Endothelial cell (in vitro differentiated cells): ENCODE measurements at regions not wholly inside any gene's neighbourhood (a gene's known extent, or its start where the extent isn't known, plus 50 kb on each side); places are given as distances from the start of the nearest gene placed in this dataset.

Source experiments
- DNase-seq: peaks from one replicate; pipeline ENCODE4 v3.0.0; 2021; ENCODE audit warnings: low spot score
- H3K27ac Mint-ChIP-seq: one replicate; pipeline ENCODE4 v1.8.0; 2021; ENCODE audit warnings: mixed read lengths, inconsistent platforms; ENCODE audit not compliant: unreplicated experiment
- H3K27me3 Mint-ChIP-seq: one replicate; pipeline ENCODE4 v1.8.0; 2021; ENCODE audit warnings: mild to moderate bottlenecking, moderate library complexity, mixed read lengths, inconsistent platforms; ENCODE audit not compliant: unreplicated experiment
- H3K36me3 Mint-ChIP-seq: one replicate; pipeline ENCODE4 v1.8.0; 2021; ENCODE audit warnings: mild to moderate bottlenecking, low read depth, mixed read lengths, inconsistent platforms; ENCODE audit not compliant: unreplicated experiment
- H3K4me1 Mint-ChIP-seq: one replicate; pipeline ENCODE4 v1.8.0; 2021; ENCODE audit warnings: mild to moderate bottlenecking, mixed read lengths, inconsistent platforms; ENCODE audit not compliant: unreplicated experiment
- H3K4me3 Mint-ChIP-seq: one replicate; pipeline ENCODE4 v1.8.0; 2021; ENCODE audit warnings: mild to moderate bottlenecking, mixed read lengths, inconsistent platforms; ENCODE audit not compliant: unreplicated experiment
- H3K9me3 Mint-ChIP-seq: one replicate; pipeline ENCODE4 v1.8.0; 2021; ENCODE audit warnings: mixed read lengths, inconsistent platforms; ENCODE audit not compliant: unreplicated experiment
- TF ChIP-seq, protein P1 (sequence below): fragments of 200-600 bp; sonication (generic); IDR thresholded peaks from one replicate; pipeline ENCODE4 v1.5.0; 2021; ENCODE audit warnings: antibody characterized with exemption; ENCODE audit not compliant: unreplicated experiment

DNA sequence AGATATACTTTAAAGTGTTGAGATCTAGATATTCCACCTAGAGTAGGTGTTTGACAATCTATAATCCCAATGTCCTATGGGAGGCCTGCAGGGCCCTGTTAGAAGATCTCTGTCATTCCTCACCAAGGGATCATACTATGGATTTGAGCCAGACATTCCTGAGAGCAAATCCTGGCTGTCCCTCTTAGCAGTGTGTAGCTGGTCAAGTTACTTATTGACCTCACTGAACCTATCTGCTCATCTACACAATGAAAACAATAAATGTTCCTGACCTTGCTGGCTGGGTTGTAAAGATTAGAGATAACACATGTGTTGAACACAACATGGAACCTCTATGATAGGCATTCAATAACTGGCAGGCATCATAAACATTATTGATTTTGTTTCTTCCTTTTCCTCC, 265.6 kb upstream of the ATP11B start:
- Mint-ChIP-seq H3K9me3 (no peaks in the 10 kb centered on the region), H3K4me3 (no peak overlapping the region), H3K27ac (no peak overlapping the region), H3K4me1 (peaks cover 10% of the 10 kb centered on the region), H3K36me3 (no peaks in the 10 kb centered on the region), H3K27me3 (peaks cover 3% of the 10 kb centered on the region)
- DNase-seq = no peak
- TF ChIP-seq, protein P1, sequence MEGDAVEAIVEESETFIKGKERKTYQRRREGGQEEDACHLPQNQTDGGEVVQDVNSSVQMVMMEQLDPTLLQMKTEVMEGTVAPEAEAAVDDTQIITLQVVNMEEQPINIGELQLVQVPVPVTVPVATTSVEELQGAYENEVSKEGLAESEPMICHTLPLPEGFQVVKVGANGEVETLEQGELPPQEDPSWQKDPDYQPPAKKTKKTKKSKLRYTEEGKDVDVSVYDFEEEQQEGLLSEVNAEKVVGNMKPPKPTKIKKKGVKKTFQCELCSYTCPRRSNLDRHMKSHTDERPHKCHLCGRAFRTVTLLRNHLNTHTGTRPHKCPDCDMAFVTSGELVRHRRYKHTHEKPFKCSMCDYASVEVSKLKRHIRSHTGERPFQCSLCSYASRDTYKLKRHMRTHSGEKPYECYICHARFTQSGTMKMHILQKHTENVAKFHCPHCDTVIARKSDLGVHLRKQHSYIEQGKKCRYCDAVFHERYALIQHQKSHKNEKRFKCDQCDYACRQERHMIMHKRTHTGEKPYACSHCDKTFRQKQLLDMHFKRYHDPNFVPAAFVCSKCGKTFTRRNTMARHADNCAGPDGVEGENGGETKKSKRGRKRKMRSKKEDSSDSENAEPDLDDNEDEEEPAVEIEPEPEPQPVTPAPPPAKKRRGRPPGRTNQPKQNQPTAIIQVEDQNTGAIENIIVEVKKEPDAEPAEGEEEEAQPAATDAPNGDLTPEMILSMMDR = no peak

DNA sequence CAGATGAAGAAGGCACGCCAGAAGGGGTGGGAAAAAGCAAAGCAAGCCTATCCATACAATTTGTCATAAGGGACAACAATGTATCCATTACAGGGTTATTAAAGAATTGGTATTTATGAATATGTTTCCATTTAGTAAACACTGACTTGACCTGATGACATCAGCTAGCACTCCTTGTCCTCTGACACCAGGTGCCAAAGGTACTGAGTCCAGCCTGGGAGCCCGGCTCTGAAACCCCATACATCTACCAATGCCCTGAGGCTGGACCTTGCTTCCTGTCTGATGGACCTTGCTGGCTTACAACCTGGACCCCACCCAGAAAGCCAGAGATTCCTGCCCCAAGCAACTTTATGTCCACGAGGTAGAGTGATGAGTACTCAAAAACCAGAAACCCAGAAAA, 263.0 kb upstream of the ATP11B start:
- peaks cover 10% of the 10 kb centered on the region for H3K4me1 Mint-ChIP-seq
- no peak overlapping the region for H3K27ac Mint-ChIP-seq
- H3K36me3 Mint-ChIP-seq = no peaks in the 10 kb centered on the region
- H3K9me3 Mint-ChIP-seq = no peaks in the 10 kb centered on the region
- H3K4me3 Mint-ChIP-seq = no peak overlapping the region
- DNase-seq = no peak
- TF ChIP-seq, protein P1 = no peak
- peaks cover 1% of the 10 kb centered on the region for H3K27me3 Mint-ChIP-seq

DNA sequence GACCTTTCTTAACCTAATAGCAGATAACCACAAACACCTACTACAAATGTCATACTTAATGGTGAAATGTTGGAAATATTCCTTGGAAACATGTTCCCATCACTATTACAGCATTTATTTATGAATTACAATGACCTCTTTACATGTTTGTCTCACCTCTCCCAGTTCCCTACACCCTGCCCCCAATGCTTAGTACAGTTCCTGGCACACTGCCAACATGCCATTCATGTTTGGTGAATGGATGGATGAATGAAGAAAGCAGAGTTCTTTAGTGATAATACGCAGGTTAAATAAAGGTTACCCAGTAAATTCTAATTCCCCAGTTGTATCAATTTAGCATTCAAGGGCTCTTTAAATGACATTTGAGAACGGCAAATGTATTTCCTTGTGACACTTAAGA, 259.9 kb upstream of the ATP11B start:
- H3K4me1 Mint-ChIP-seq = no peaks in the 10 kb centered on the region
- no peaks in the 10 kb centered on the region for H3K27me3 Mint-ChIP-seq
- no peaks in the 10 kb centered on the region for H3K9me3 Mint-ChIP-seq
- TF ChIP-seq, protein P1 = no peak
- no peak overlapping the region for H3K27ac Mint-ChIP-seq
- no peak overlapping the region for H3K4me3 Mint-ChIP-seq
- DNase-seq = no peak
- H3K36me3 Mint-ChIP-seq = no peaks in the 10 kb centered on the region

DNA sequence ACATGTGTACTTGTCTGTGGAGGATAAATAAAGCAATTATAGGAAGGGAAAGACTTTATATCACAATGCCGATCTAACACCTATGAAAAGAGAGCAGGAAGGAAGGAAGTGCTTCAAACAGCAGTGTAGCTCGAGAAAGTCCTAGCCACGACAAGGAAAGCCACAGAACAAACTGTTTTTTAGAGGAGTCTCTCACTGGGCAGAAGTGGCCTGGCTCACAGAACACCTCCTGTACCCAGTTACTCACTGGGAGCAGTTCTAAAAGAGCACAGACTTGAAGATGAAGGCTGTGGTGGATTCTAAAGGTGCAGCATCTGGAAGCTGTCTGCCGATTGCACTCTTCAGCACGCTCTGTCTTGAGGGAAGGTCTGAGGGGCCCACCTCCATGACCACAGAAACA, 248.8 kb upstream of the ATP11B start:
- Mint-ChIP-seq H3K4me1 (peaks cover 11% of the 10 kb centered on the region), H3K27me3 (no peaks in the 10 kb centered on the region), H3K9me3 (no peaks in the 10 kb centered on the region), H3K27ac (no peak overlapping the region), H3K4me3 (no peak overlapping the region), H3K36me3 (no peaks in the 10 kb centered on the region)
- TF ChIP-seq, protein P1 = no peak
- DNase-seq = no peak

DNA sequence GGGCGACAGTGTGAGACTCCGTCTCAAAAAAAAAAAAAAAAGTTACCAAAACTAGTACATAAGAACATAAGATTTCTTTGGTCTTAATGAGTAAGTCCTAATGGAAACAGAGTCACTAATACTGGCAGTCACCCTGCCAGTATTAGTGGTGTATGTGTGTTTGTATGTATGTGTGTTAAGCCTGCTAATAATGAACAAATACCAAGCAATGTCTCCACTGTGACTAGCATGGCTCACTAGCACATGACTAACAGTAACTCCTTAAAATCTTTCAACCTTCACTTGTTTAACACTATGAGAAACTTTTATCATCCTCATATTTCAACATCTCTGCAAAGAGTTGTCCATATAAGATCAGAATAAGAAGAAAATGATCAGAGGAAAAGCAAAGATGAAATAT, 231.0 kb upstream of the ATP11B start:
- Mint-ChIP-seq H3K27me3 (no peaks in the 10 kb centered on the region), H3K4me3 (no peak overlapping the region), H3K4me1 (no peaks in the 10 kb centered on the region), H3K9me3 (no peaks in the 10 kb centered on the region), H3K27ac (no peak overlapping the region), H3K36me3 (no peaks in the 10 kb centered on the region)
- TF ChIP-seq, protein P1 = no peak
- DNase-seq = no peak
